MM.1S (cell line): ENCODE measurements at regions not wholly inside any gene's neighbourhood (a gene's known extent, or its start where the extent isn't known, plus 50 kb on each side); places are given as distances from the start of the nearest gene placed in this dataset.

ENCODE experiments used
- DNase-seq: peaks from one replicate; pipeline ENCODE4 v3.0.0-alpha.2; 2015
- H2AFZ ChIP-seq: fragments of 300-600 bp; sonication (generic); 2 replicates; pipeline ENCODE4 v1.6.0; 2016; ENCODE audit warnings: antibody characterized with exemption, low read length
- H3F3A ChIP-seq: fragments of 300-600 bp; sonication (generic); 2 replicates; pipeline ENCODE4 v1.6.1; 2016; ENCODE audit warnings: mild to moderate bottlenecking, antibody characterized with exemption, low read length, moderate library complexity, mixed read lengths; ENCODE audit not compliant: insufficient read depth
- H3K27ac ChIP-seq: fragments of 300-600 bp; sonication (generic); 2 replicates; pipeline ENCODE4 v1.5.1; 2016; ENCODE audit warnings: mild to moderate bottlenecking, low read length
- H3K27me3 ChIP-seq: fragments of 300-600 bp; sonication (generic); replicated peaks from 2 replicates; pipeline ENCODE4 v1.6.0; 2016; ENCODE audit warnings: low read length; ENCODE audit not compliant: insufficient read depth
- H3K36me3 ChIP-seq: fragments of 300-600 bp; sonication (generic); replicated peaks from 2 replicates; pipeline ENCODE4 v1.6.1; 2016; ENCODE audit warnings: mild to moderate bottlenecking, low read length, mixed read lengths; ENCODE audit not compliant: insufficient read depth
- H3K4me1 ChIP-seq: fragments of 300-600 bp; sonication (generic); 2 replicates; pipeline ENCODE4 v1.6.1; 2016; ENCODE audit warnings: low read length, mixed read lengths
- H3K4me2 ChIP-seq: fragments of 300-600 bp; sonication (generic); 2 replicates; pipeline ENCODE4 v1.6.0; 2016; ENCODE audit warnings: low read depth, low read length
- H3K4me3 ChIP-seq: fragments of 300-600 bp; sonication (generic); 2 replicates; pipeline ENCODE4 v1.5.1; 2016; ENCODE audit warnings: low read length, mixed read lengths
- H3K79me2 ChIP-seq: fragments of 300-600 bp; sonication (generic); 2 replicates; pipeline ENCODE4 v1.6.1; 2016; ENCODE audit warnings: mixed run types, low read length, mixed read lengths
- H3K9ac ChIP-seq: fragments of 300-600 bp; sonication (generic); 2 replicates; pipeline ENCODE4 v1.6.1; 2016; ENCODE audit warnings: low read length, mixed read lengths
- H3K9me2 ChIP-seq: fragments of 300-600 bp; sonication (generic); replicated peaks from 2 replicates; pipeline ENCODE4 v1.6.1; 2016; ENCODE audit warnings: mild to moderate bottlenecking, low read length, mixed read lengths; ENCODE audit not compliant: insufficient read depth
- H3K9me3 ChIP-seq: fragments of 300-600 bp; sonication (generic); replicated peaks from 2 replicates; pipeline ENCODE4 v1.6.1; 2016; ENCODE audit warnings: mild to moderate bottlenecking, low read length, mixed read lengths; ENCODE audit not compliant: insufficient read depth
- H4K20me1 ChIP-seq: fragments of 300-600 bp; sonication (generic); 2 replicates; pipeline ENCODE4 v1.6.1; 2016; ENCODE audit warnings: mild to moderate bottlenecking, low read length, moderate library complexity, mixed read lengths; ENCODE audit not compliant: insufficient read depth
- EZH2 ChIP-seq: fragments of 300-600 bp; sonication (generic); optimal IDR thresholded peaks from 2 replicates; pipeline ENCODE3; 2017; ENCODE audit warnings: low read depth, mild to moderate bottlenecking, antibody characterized with exemption, low read length, mixed read lengths
- EZH2phosphoT487 ChIP-seq: fragments of 300-600 bp; sonication (generic); IDR thresholded peaks from 2 replicates; pipeline ENCODE4 v1.6.1; 2018; ENCODE audit warnings: antibody characterized with exemption, low read length
- TF ChIP-seq, protein P1 (sequence below): fragments of 300-600 bp; sonication (generic); IDR thresholded peaks from 2 replicates; pipeline ENCODE4 v1.5.1; 2016; ENCODE audit warnings: antibody characterized with exemption, low read length, mixed read lengths

DNA sequence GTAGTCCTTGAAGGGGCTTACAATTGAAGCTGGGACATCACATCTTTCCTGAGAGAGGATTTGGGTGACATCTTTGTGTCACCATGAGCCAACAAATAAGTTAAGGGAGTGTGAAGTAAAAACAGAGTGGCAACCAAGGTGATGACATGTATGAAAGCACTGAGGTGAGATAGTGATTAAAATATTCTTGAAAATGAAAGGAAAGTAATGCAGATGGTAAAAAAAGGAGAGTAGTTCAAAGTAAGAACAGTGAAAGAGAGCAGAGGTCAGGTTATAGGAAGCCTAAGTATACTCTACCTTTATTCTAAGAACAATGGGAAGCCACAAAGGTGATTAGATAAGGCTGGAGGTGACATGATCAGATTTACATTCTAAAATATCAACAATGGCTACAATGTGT, 486.1 kb downstream of the DIPK2A start:
- no peak overlapping the region for H3K9ac ChIP-seq
- H2AFZ ChIP-seq = no peak overlapping the region
- TF ChIP-seq EZH2 (no peak), EZH2phosphoT487 (no peak)
- TF ChIP-seq, protein P1, sequence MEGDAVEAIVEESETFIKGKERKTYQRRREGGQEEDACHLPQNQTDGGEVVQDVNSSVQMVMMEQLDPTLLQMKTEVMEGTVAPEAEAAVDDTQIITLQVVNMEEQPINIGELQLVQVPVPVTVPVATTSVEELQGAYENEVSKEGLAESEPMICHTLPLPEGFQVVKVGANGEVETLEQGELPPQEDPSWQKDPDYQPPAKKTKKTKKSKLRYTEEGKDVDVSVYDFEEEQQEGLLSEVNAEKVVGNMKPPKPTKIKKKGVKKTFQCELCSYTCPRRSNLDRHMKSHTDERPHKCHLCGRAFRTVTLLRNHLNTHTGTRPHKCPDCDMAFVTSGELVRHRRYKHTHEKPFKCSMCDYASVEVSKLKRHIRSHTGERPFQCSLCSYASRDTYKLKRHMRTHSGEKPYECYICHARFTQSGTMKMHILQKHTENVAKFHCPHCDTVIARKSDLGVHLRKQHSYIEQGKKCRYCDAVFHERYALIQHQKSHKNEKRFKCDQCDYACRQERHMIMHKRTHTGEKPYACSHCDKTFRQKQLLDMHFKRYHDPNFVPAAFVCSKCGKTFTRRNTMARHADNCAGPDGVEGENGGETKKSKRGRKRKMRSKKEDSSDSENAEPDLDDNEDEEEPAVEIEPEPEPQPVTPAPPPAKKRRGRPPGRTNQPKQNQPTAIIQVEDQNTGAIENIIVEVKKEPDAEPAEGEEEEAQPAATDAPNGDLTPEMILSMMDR = no peak
- H3F3A ChIP-seq = no peaks in the 10 kb centered on the region
- no peak overlapping the region for H3K27ac ChIP-seq
- no peak overlapping the region for H3K4me2 ChIP-seq
- no peaks in the 10 kb centered on the region for H3K9me3 ChIP-seq
- H3K27me3 ChIP-seq = no peaks in the 10 kb centered on the region
- no peaks in the 10 kb centered on the region for H3K4me1 ChIP-seq
- H3K36me3 ChIP-seq = no peaks in the 10 kb centered on the region
- no peaks in the 10 kb centered on the region for H4K20me1 ChIP-seq
- no peak for DNase-seq
- no peak overlapping the region for H3K4me3 ChIP-seq
- H3K79me2 ChIP-seq = no peaks in the 10 kb centered on the region
- H3K9me2 ChIP-seq = no peaks in the 10 kb centered on the region

DNA sequence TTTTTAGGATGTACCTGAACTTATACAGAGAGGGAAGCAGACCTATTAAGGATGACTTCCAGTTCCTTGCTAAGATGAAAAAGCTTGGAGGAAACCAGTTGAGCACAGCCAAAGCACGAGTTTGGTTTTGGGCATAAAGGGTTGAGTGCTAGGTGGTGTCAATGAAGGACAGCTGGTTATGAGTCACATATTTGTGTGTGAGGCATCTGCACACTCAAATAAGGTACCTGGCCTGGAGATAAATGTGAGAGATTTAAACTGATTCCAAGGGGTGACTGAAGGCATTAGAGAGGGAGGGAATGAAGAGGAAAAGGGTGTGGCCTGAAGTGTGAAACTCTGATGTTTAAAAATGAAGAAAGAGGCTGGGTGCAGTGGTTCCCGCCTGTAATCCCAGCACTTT, 486.7 kb downstream of the DIPK2A start:
- TF ChIP-seq, protein P1 = no peak
- TF ChIP-seq EZH2phosphoT487 (no peak), EZH2 (no peak)
- Histone ChIP-seq H4K20me1 (no peaks in the 10 kb centered on the region), H3K4me3 (no peak overlapping the region), H2AFZ (no peak overlapping the region), H3K27me3 (no peaks in the 10 kb centered on the region), H3K9ac (no peak overlapping the region), H3K4me1 (no peaks in the 10 kb centered on the region), H3F3A (no peaks in the 10 kb centered on the region), H3K36me3 (no peaks in the 10 kb centered on the region), H3K79me2 (no peaks in the 10 kb centered on the region), H3K4me2 (no peak overlapping the region), H3K27ac (no peak overlapping the region), H3K9me2 (no peaks in the 10 kb centered on the region), H3K9me3 (no peaks in the 10 kb centered on the region)
- no peak for DNase-seq

DNA sequence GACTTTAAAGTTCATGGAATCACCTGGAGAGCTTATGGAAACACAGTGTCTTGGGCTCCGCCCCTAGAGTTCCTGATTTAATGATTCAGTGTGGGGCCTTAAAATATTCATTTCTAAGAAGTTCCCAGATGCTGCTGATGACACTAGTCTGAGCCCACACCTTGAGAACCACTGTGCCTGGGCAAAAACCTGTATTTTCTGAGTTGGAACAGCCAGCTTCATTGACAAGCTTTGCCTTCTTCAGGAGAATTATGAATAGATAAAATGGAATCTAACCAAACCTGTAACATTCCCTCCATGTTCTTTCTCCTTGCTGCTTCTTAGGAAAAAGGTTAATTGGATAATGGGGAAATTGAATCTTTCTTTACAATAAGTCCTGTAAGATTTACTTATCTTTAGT, 490.7 kb downstream of the DIPK2A start:
- DNase-seq = no peak

More for the DNA sequence above, 490.7 kb downstream of the DIPK2A start:
- Histone ChIP-seq H4K20me1 (no peaks in the 10 kb centered on the region), H3K4me3 (no peak overlapping the region), H3K4me1 (no peaks in the 10 kb centered on the region), H3K4me2 (no peak overlapping the region), H3K79me2 (no peaks in the 10 kb centered on the region), H3K27me3 (no peaks in the 10 kb centered on the region), H3K9me2 (no peaks in the 10 kb centered on the region), H3K36me3 (no peaks in the 10 kb centered on the region), H2AFZ (no peak overlapping the region), H3K9me3 (no peaks in the 10 kb centered on the region), H3F3A (no peaks in the 10 kb centered on the region), H3K9ac (no peak overlapping the region), H3K27ac (no peak overlapping the region)
- TF ChIP-seq EZH2 = no peak
- TF ChIP-seq, protein P1 = no peak
- TF ChIP-seq EZH2phosphoT487 = no peak
